Activated B cell treated with CpG ODN at 0.5 μM for 24 hours (primary cell): ENCODE measurements at regions not wholly inside any gene's neighbourhood (a gene's known extent, or its start where the extent isn't known, plus 50 kb on each side); places are given as distances from the start of the nearest gene placed in this dataset.

Experiments used
- ATAC-seq: fragments of 200-7000 bp; cut with Tn5 transposase; one replicate; pipeline ENCODE4 v1.10.0; 2021; ENCODE audit warnings: low read depth, mild to moderate bottlenecking, moderate library complexity
- CTCF ChIA-PET: fragments of 350-600 bp; sonication (Branson Sonifier 250); formaldehyde crosslinking; loops from one replicate; lab custom pipeline; 2021; ENCODE audit warnings: antibody characterized with exemption; lab: Charles Lee
- POLR2A ChIA-PET: fragments of 350-600 bp; sonication (Branson Sonifier 250); formaldehyde crosslinking; loops from one replicate; lab custom pipeline; 2021; ENCODE audit warnings: antibody characterized with exemption; lab: Charles Lee
- DNase-seq: peaks from one replicate; pipeline ENCODE4 v3.0.0; 2022
- H3K27ac Mint-ChIP-seq: one replicate; pipeline ENCODE4 v1.8.0; 2020; ENCODE audit warnings: mixed read lengths
- H3K27me3 Mint-ChIP-seq: one replicate; pipeline ENCODE4 v1.8.0; 2021; ENCODE audit warnings: mixed read lengths
- H3K36me3 Mint-ChIP-seq: one replicate; pipeline ENCODE4 v1.8.0; 2021; ENCODE audit warnings: low read depth, mixed read lengths
- H3K4me1 Mint-ChIP-seq: one replicate; pipeline ENCODE4 v1.8.0; 2021; ENCODE audit warnings: mixed read lengths
- H3K4me3 Mint-ChIP-seq: one replicate; pipeline ENCODE4 v1.8.0; 2020; ENCODE audit warnings: mild to moderate bottlenecking, mixed read lengths
- H3K9me3 Mint-ChIP-seq: one replicate; pipeline ENCODE4 v1.8.0; 2020; ENCODE audit warnings: mixed read lengths
- CTCF ChIP-seq: fragments of 200-600 bp; IDR thresholded peaks from one replicate; pipeline ENCODE4 v1.8.0; 2022; ENCODE audit warnings: antibody characterized with exemption, mild to moderate bottlenecking
- intact Hi-C: fragments of 100-400 bp; cut with micrococcal nuclease; formaldehyde crosslinking; loops from one replicate; pipeline ENCODE4 v1.15.1; 2024

GRCh38 chr4:63123441-63123840 lies 1285.8 kb downstream of the TECRL start:
- intact Hi-C loops: no loop called here
- no peak for TF ChIP-seq CTCF
- DNase-seq (no peak), ATAC-seq (no peak)
- CTCF ChIA-PET: no interaction called here
- H3K27ac Mint-ChIP-seq: no peak overlapping the region
- POLR2A ChIA-PET: no interaction called here
- no peaks in the 10 kb centered on the region for H3K4me1 Mint-ChIP-seq
- no peaks in the 10 kb centered on the region for H3K27me3 Mint-ChIP-seq
- no peaks in the 10 kb centered on the region for H3K36me3 Mint-ChIP-seq
- H3K9me3 Mint-ChIP-seq: peaks cover 7% of the 10 kb centered on the region
- no peak overlapping the region for H3K4me3 Mint-ChIP-seq

GRCh38 chr4:63122955-63123354 lies 1286.3 kb downstream of the TECRL start:
- Mint-ChIP-seq H3K4me3 (no peak overlapping the region), H3K27me3 (no peaks in the 10 kb centered on the region), H3K36me3 (no peaks in the 10 kb centered on the region), H3K27ac (no peak overlapping the region), H3K4me1 (no peaks in the 10 kb centered on the region), H3K9me3 (peaks cover 7% of the 10 kb centered on the region)
- TF ChIP-seq CTCF: no peak
- intact Hi-C loops: no loop called here
- no peak for DNase-seq
- ATAC-seq: no peak
- ChIA-PET POLR2A (no interaction called here), CTCF (no interaction called here)

GRCh38 chr4:63106600-63106999 lies 1302.7 kb downstream of the TECRL start:
- H3K4me3 Mint-ChIP-seq: no peak overlapping the region
- H3K9me3 Mint-ChIP-seq: peaks cover 22% of the 10 kb centered on the region
- DNase-seq (no peak), ATAC-seq (no peak)
- no peaks in the 10 kb centered on the region for H3K36me3 Mint-ChIP-seq
- POLR2A ChIA-PET: no interaction called here
- no peaks in the 10 kb centered on the region for H3K4me1 Mint-ChIP-seq
- CTCF ChIA-PET: no interaction called here
- intact Hi-C loops: no loop called here
- TF ChIP-seq CTCF: no peak
- no peaks in the 10 kb centered on the region for H3K27me3 Mint-ChIP-seq
- H3K27ac Mint-ChIP-seq: no peak overlapping the region

DNA sequence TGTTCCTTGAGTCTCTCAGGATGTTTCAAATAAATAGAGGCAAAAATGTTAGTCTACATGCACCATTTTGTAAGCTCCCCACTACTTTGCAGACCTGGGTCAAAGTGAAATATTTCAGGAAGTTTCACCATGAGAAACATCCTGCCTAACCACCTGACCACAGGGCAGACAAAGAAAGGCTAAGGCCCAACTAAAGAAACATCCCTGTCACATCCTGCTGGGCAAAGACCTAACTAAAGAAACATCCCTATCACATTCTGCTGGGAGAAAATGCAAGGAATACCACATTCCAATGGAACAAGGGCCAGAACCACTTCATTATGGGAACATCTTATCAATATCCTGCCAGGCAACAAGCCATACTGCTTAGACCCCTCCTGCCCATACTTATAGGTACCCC lies 1303.4 kb downstream of the TECRL start:
- TF ChIP-seq CTCF: no peak
- POLR2A ChIA-PET: no interaction called here
- Mint-ChIP-seq H3K27ac (no peak overlapping the region), H3K4me3 (no peak overlapping the region), H3K27me3 (no peaks in the 10 kb centered on the region), H3K4me1 (no peaks in the 10 kb centered on the region), H3K36me3 (no peaks in the 10 kb centered on the region), H3K9me3 (peaks cover 22% of the 10 kb centered on the region)
- CTCF ChIA-PET: no interaction called here
- intact Hi-C loops: no loop called here
- ATAC-seq: no peak
- DNase-seq: no peak

GRCh38 chr4:63090641-63091040 lies 1318.6 kb downstream of the TECRL start:
- POLR2A ChIA-PET: no interaction called here
- H3K27me3 Mint-ChIP-seq: no peaks in the 10 kb centered on the region
- intact Hi-C loops: no loop called here
- no peaks in the 10 kb centered on the region for H3K4me1 Mint-ChIP-seq
- H3K4me3 Mint-ChIP-seq: no peak overlapping the region
- ATAC-seq: no peak
- no peak overlapping the region for H3K27ac Mint-ChIP-seq
- no peak for DNase-seq
- TF ChIP-seq CTCF: no peak
- CTCF ChIA-PET: no interaction called here
- peaks cover 7% of the 10 kb centered on the region for H3K9me3 Mint-ChIP-seq
- no peaks in the 10 kb centered on the region for H3K36me3 Mint-ChIP-seq
